Bronchial epithelial cell (primary cell): ENCODE measurements at regions not wholly inside any gene's neighbourhood (a gene's known extent, or its start where the extent isn't known, plus 50 kb on each side); places are given as distances from the start of the nearest gene placed in this dataset.

Experiments
- DNase-seq: peaks from one replicate; pipeline ENCODE4 v3.0.0-alpha.2; 2010; ENCODE audit warnings: low read depth
- FAIRE-seq: peaks from 2 replicates; lab custom pipeline; 2011; peaks lifted over from hg19 to GRCh38; lab: Jason Lieb, UNC
- H3K27me3 ChIP-seq: 2 replicates; pipeline ENCODE4 v1.5.1; 2011; ENCODE audit warnings: low read length; ENCODE audit not compliant: control insufficient read depth, insufficient read depth
- H3K36me3 ChIP-seq: 2 replicates; pipeline ENCODE4 v1.5.1; 2011; ENCODE audit warnings: low read length; ENCODE audit not compliant: control insufficient read depth, insufficient read depth
- H3K4me3 ChIP-seq: 2 replicates; pipeline ENCODE4 v1.5.1; 2011; ENCODE audit warnings: mild to moderate bottlenecking, low read depth, low read length, control low read depth
- CTCF ChIP-seq: IDR thresholded peaks from 2 replicates; pipeline ENCODE4 v1.5.1; 2011; ENCODE audit warnings: mild to moderate bottlenecking, moderate library complexity, low read length, control low read depth, inconsistent platforms; ENCODE audit not compliant: insufficient read depth, severe bottlenecking

GRCh38 chr6:96465321-96465903 lies 56.2 kb upstream of the UFL1 start:
- no peak for TF ChIP-seq CTCF
- FAIRE-seq (no peak), DNase-seq (peak; percentile 38)
- H3K4me3 ChIP-seq = no peak overlapping the region
- no peaks in the 10 kb centered on the region for H3K27me3 ChIP-seq
- H3K36me3 ChIP-seq = no peaks in the 10 kb centered on the region

GRCh38 chr6:96466147-96466863 lies 55.3 kb upstream of the UFL1 start:
- no peak overlapping the region for H3K4me3 ChIP-seq
- no peak for FAIRE-seq
- peak; percentile 24 for DNase-seq
- no peaks in the 10 kb centered on the region for H3K36me3 ChIP-seq
- H3K27me3 ChIP-seq = no peaks in the 10 kb centered on the region
- no peak for TF ChIP-seq CTCF

GRCh38 chr6:96467814-96468213 lies 53.8 kb upstream of the UFL1 start:
- DNase-seq (no peak), FAIRE-seq (no peak)
- H3K27me3 ChIP-seq = no peaks in the 10 kb centered on the region
- no peaks in the 10 kb centered on the region for H3K36me3 ChIP-seq
- no peak for TF ChIP-seq CTCF
- H3K4me3 ChIP-seq = no peak overlapping the region

- TF ChIP-seq CTCF = no peak
- no peak overlapping the region for H3K4me3 ChIP-seq
- FAIRE-seq (no peak), DNase-seq (no peak)
- no peaks in the 10 kb centered on the region for H3K27me3 ChIP-seq
- no peaks in the 10 kb centered on the region for H3K36me3 ChIP-seq
Observed at GRCh38 chr6:96468281-96468680, 53.3 kb upstream of the UFL1 start.

- no peak for TF ChIP-seq CTCF
- FAIRE-seq (no peak), DNase-seq (no peak)
- no peaks in the 10 kb centered on the region for H3K36me3 ChIP-seq
- no peaks in the 10 kb centered on the region for H3K27me3 ChIP-seq
- no peak overlapping the region for H3K4me3 ChIP-seq
Observed at GRCh38 chr6:96468681-96469224, 52.9 kb upstream of the UFL1 start.
